ENCODE measurements at regions not wholly inside any gene's neighbourhood (a gene's known extent, or its start where the extent isn't known, plus 50 kb on each side); places are given as distances from the start of the nearest gene placed in this dataset.

DNA sequence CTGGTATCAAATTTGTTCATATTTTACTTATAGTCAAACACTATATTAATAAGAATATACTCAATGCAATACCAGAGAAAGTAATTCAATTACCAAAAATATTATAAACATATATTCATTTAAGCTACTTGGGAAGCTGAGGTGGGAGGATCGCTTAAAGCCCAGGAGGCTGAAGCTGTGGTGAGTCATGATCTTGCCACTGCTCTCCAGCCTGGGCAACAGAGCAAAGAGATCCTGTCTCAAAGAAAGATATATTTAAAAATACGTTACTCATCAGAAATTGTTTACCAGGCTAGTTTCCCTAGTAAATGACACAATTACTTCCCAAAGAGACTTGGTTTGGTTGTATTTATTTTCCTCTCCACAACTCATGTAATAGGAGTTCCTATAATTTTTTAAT is 433.6 kb downstream of the GASK1B start:
- TF ChIP-seq POLR2A (IDR thresholded peaks at IDR 0.05) (no peak), CTCF (IDR thresholded peaks at IDR 0.05 in 4 of 5, conservative IDR thresholded peaks at IDR 0.05 in 1 of 5) (no peak)
